H9 (cell line): ENCODE measurements at regions not wholly inside any gene's neighbourhood (a gene's known extent, or its start where the extent isn't known, plus 50 kb on each side); places are given as distances from the start of the nearest gene placed in this dataset.
"Not testable (repeated sequence)": the region's sequence is repeated elsewhere in the genome, so short reads cannot be mapped to it uniquely, and the experiment has no call there.

ENCODE experiments used
- DNase-seq: peaks from one replicate; pipeline ENCODE4 v3.0.0-alpha.2; 2017
- H2AFZ ChIP-seq: one replicate; pipeline ENCODE4 v1.6.1; 2013; ENCODE audit warnings: mild to moderate bottlenecking, low read length, control low read depth, moderate library complexity
- H2AK5ac ChIP-seq: 2 replicates; pipeline ENCODE4 v1.6.1; 2013; ENCODE audit warnings: low read length, control low read depth, mixed read lengths; ENCODE audit not compliant: insufficient read length
- H2BK120ac ChIP-seq: one replicate; pipeline ENCODE4 v1.6.1; 2013; ENCODE audit warnings: low read depth, mild to moderate bottlenecking, low read length, control low read depth, inconsistent platforms; ENCODE audit not compliant: poor library complexity, severe bottlenecking
- H2BK12ac ChIP-seq: 2 replicates; pipeline ENCODE4 v1.6.1; 2013; ENCODE audit warnings: low read length, control low read depth, mixed read lengths, low read depth; ENCODE audit not compliant: insufficient read length
- H2BK15ac ChIP-seq: 2 replicates; pipeline ENCODE4 v1.6.1; 2013; ENCODE audit warnings: low read depth, low read length, control low read depth
- H2BK20ac ChIP-seq: one replicate; pipeline ENCODE4 v1.6.1; 2013; ENCODE audit warnings: low read depth, mild to moderate bottlenecking, low read length, control low read depth, inconsistent platforms; ENCODE audit not compliant: poor library complexity, severe bottlenecking
- H2BK5ac ChIP-seq: 2 replicates; pipeline ENCODE4 v1.6.1; 2013; ENCODE audit warnings: low read length, control low read depth, mixed read lengths; ENCODE audit not compliant: insufficient read length
- H3K14ac ChIP-seq: 2 replicates; pipeline ENCODE4 v1.6.1; 2013; ENCODE audit warnings: low read length, control low read depth; ENCODE audit not compliant: insufficient read depth
- H3K18ac ChIP-seq: 2 replicates; pipeline ENCODE4 v1.6.1; 2013; ENCODE audit warnings: low read depth, mild to moderate bottlenecking, mixed read lengths, low read length, control low read depth; ENCODE audit not compliant: insufficient read length
- H3K23ac ChIP-seq: 2 replicates; pipeline ENCODE4 v1.6.1; 2013; ENCODE audit warnings: low read length, control low read depth, mixed read lengths, low read depth; ENCODE audit not compliant: insufficient read length
- H3K23me2 ChIP-seq: 2 replicates; pipeline ENCODE4 v1.6.1; 2013; ENCODE audit warnings: low read depth, mild to moderate bottlenecking, mixed read lengths, low read length, control low read depth; ENCODE audit not compliant: insufficient read length, poor library complexity, severe bottlenecking
- H3K27ac ChIP-seq: 2 replicates; pipeline ENCODE4 v1.5.1; 2013; ENCODE audit warnings: low read length, control low read depth, mixed read lengths, low read depth; ENCODE audit not compliant: insufficient read length
- H3K27me3 ChIP-seq: 2 replicates; pipeline ENCODE4 v1.6.1; 2013; ENCODE audit warnings: low read length, control low read depth, inconsistent platforms; ENCODE audit not compliant: insufficient read depth
- H3K4ac ChIP-seq: 2 replicates; pipeline ENCODE4 v1.6.1; 2013; ENCODE audit warnings: low read depth, mild to moderate bottlenecking, control low read depth, inconsistent platforms, low read length, moderate library complexity
- H3K4me1 ChIP-seq: 2 replicates; pipeline ENCODE4 v1.6.1; 2013; ENCODE audit warnings: low read length, control low read depth, inconsistent platforms; ENCODE audit not compliant: insufficient read depth
- H3K4me2 ChIP-seq: 2 replicates; pipeline ENCODE4 v1.6.1; 2013; ENCODE audit warnings: low read length, control low read depth, mixed read lengths; ENCODE audit not compliant: insufficient read length, insufficient read depth
- H3K56ac ChIP-seq: 2 replicates; pipeline ENCODE4 v1.6.1; 2013; ENCODE audit warnings: low read depth, mild to moderate bottlenecking, mixed read lengths, low read length, control low read depth; ENCODE audit not compliant: insufficient read length
- H3K79me1 ChIP-seq: 2 replicates; pipeline ENCODE4 v1.6.1; 2013; ENCODE audit warnings: low read depth, mild to moderate bottlenecking, moderate library complexity, low read length, control low read depth, inconsistent platforms; ENCODE audit not compliant: insufficient read depth, poor library complexity, severe bottlenecking
- H3K79me2 ChIP-seq: 2 replicates; pipeline ENCODE4 v1.6.1; 2013; ENCODE audit warnings: low read length, control low read depth, inconsistent platforms; ENCODE audit not compliant: insufficient read depth
- H3K9ac ChIP-seq: 2 replicates; pipeline ENCODE4 v1.6.1; 2013; ENCODE audit warnings: low read length, control low read depth, mixed read lengths; ENCODE audit not compliant: insufficient read length; ENCODE audit errors: extremely low read depth
- H3K9me3 ChIP-seq: one replicate; pipeline ENCODE4 v1.6.1; 2013; ENCODE audit warnings: low read depth, low read length, inconsistent platforms; ENCODE audit not compliant: control insufficient read depth
- H3T11ph ChIP-seq: one replicate; pipeline ENCODE4 v1.6.1; 2013; ENCODE audit warnings: mild to moderate bottlenecking, low read length, control low read depth, inconsistent platforms
- H4K20me1 ChIP-seq: one replicate; pipeline ENCODE4 v1.6.1; 2013; ENCODE audit not compliant: control insufficient read depth, insufficient read length, insufficient read depth
- H4K5ac ChIP-seq: 2 replicates; pipeline ENCODE4 v1.6.1; 2013; ENCODE audit warnings: low read depth, mild to moderate bottlenecking, mixed read lengths, low read length, control low read depth; ENCODE audit not compliant: insufficient read length
- H4K8ac ChIP-seq: replicated peaks from 2 replicates; pipeline ENCODE4 v1.6.1; 2013; ENCODE audit warnings: low read length, control low read depth, mixed read lengths, low read depth; ENCODE audit not compliant: insufficient read length
- H4K91ac ChIP-seq: 2 replicates; pipeline ENCODE4 v1.6.1; 2013; ENCODE audit warnings: low read depth, mild to moderate bottlenecking, moderate library complexity, mixed read lengths, low read length, control low read depth; ENCODE audit not compliant: insufficient read length
- H3K27ac Mint-ChIP-seq, 3 experiments: 2 replicates in 2 of 3; 3 replicates in 1 of 3; pipeline ENCODE4 v1.8.0; 2020 to 2021; ENCODE audit warnings: mixed read lengths in 3 of 3, mild to moderate bottlenecking in 1 of 3, moderate library complexity in 1 of 3
- H3K27me3 Mint-ChIP-seq: 2 replicates; pipeline ENCODE4 v1.8.0; 2021; ENCODE audit warnings: low read depth, mild to moderate bottlenecking, moderate library complexity, mixed read lengths
- H3K36me3 Mint-ChIP-seq, 3 experiments: 2 replicates in 2 of 3; 3 replicates in 1 of 3; pipeline ENCODE4 v1.8.0; 2020 to 2021; ENCODE audit warnings: low read depth in 3 of 3, mixed read lengths in 3 of 3; ENCODE audit not compliant: insufficient read depth in 1 of 3
- H3K4me1 Mint-ChIP-seq, 2 experiments: 2 replicates each; pipeline ENCODE4 v1.8.0; 2020; ENCODE audit warnings: mixed read lengths in 2 of 2
- H3K4me3 Mint-ChIP-seq, 2 experiments: 2 replicates in 1 of 2; 3 replicates in 1 of 2; pipeline ENCODE4 v1.8.0; 2020 to 2021; ENCODE audit warnings: mild to moderate bottlenecking in 2 of 2, mixed read lengths in 2 of 2, moderate library complexity in 1 of 2
- H3K9me3 Mint-ChIP-seq, 2 experiments: 2 replicates in 1 of 2; 3 replicates in 1 of 2; pipeline ENCODE4 v1.8.0; 2020; ENCODE audit warnings: mild to moderate bottlenecking in 2 of 2, mixed read lengths in 2 of 2, moderate library complexity in 1 of 2
- WGBS: extraction: QIAGEN DNeasy Blood & Tissue Kit; methylation state at CpG from one replicate; pipeline ENCODE4 v1.1.7; 2013; ENCODE audit warnings: missing lambda C conversion rate, low lambda C conversion rate, mixed read lengths; ENCODE audit not compliant: insufficient read length; ENCODE audit errors: extremely low coverage; 5-methylcytosine and 5-hydroxymethylcytosine counted together

DNA sequence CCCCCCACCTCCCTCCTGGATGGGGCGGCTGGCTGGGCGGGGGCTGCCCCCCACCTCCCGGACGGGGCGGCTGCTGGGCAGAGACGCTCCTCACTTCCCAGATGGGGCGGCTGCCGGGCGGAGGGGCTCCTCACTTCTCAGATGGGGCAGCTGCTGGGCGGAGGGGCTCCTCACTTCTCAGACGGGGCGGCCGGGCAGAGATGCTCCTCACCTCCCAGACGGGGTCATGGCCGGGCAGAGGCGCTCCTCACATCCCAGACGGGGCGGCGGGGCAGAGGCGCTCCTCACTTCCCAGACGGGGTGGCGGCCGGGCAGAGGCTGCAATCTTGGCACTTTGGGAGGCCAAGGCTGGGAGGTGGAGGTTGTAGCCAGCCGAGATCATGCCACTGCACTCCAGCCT, 280.8 kb downstream of the SOCS6 start:
- not testable (repeated sequence) for H3K4me3 Mint-ChIP-seq, H3K4me1 Mint-ChIP-seq, H3K79me1 ChIP-seq, H2BK120ac ChIP-seq, H3K27ac Mint-ChIP-seq, H3K14ac ChIP-seq, H3K56ac ChIP-seq, H3K36me3 Mint-ChIP-seq, H4K5ac ChIP-seq, H2BK5ac ChIP-seq, H2BK12ac ChIP-seq, H2BK15ac ChIP-seq, H3K9ac ChIP-seq, H3K18ac ChIP-seq, H3K4me1 ChIP-seq, H3K27ac ChIP-seq, H3K27me3 Mint-ChIP-seq, H2AFZ ChIP-seq, H4K8ac ChIP-seq, H3K9me3 ChIP-seq, H4K20me1 ChIP-seq, H3K27me3 ChIP-seq, DNase-seq, H3K23ac ChIP-seq, H4K91ac ChIP-seq, H3T11ph ChIP-seq, H3K4me2 ChIP-seq, H2AK5ac ChIP-seq, H3K23me2 ChIP-seq, H3K4ac ChIP-seq, H3K79me2 ChIP-seq, H2BK20ac ChIP-seq
- H3K9me3 Mint-ChIP-seq: peaks cover 8 to 16% of the 10 kb centered on the region in 2 experiments
- no CpG with 5 or more reads among the region's 24 CpGs for WGBS
